ENCODE measurements at regions not wholly inside any gene's neighbourhood (a gene's known extent, or its start where the extent isn't known, plus 50 kb on each side); places are given as distances from the start of the nearest gene placed in this dataset.

DNA sequence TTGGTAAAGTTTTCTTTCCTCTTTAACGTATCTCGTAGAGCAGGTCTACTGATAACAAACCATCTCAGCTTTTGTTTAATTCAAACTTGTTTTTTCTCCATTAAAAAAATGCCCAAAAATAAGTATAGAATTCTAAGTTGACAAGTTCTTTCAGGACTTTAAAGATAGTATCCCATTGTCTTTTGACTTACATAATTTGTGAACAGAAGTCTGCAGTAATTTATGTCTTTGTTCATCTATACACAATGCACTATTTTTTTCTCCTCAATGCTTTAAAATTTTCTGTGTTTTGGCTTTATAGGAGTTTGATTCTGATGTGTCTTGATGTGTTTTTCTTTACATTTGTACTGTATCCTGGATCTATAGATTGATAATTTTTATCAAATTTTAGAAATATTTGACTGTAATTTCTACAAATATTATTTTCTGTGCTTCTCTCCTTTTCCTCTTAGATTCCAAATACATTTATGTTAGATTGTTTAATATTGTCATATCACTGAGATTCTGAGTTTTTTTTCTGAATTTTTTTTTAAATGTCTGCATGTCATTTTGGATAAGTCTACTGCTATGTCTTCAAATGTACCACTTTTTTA is 143.3 kb downstream of the FTCDNL1 start:
- no peak overlapping the region for H3K27ac Mint-ChIP-seq (ENCODE audit: low read depth, unreplicated experiment)
- no peak for TF ChIP-seq CTCF (IDR thresholded peaks at IDR 0.05; ENCODE audit: unreplicated experiment)
- peaks cover 15% of the 10 kb centered on the region for H3K9me3 Mint-ChIP-seq (ENCODE audit: unreplicated experiment)
- intact Hi-C loops (cut with micrococcal nuclease), result no loop called here
- BruUV-seq (replicated peaks), result no TSS peak
- POLR2A ChIA-PET, result no interaction called here
- no peaks in the 10 kb centered on the region for H3K4me1 Mint-ChIP-seq (ENCODE audit: insufficient read depth, unreplicated experiment)
- no peak overlapping the region for H3K4me3 Mint-ChIP-seq (ENCODE audit: unreplicated experiment)
- no peaks in the 10 kb centered on the region for H3K36me3 Mint-ChIP-seq (ENCODE audit: insufficient read depth, unreplicated experiment)
- DNase-seq (ENCODE audit: unreplicated experiment), result no peak
- peaks cover 19% of the 10 kb centered on the region for H3K27me3 Mint-ChIP-seq (ENCODE audit: insufficient read depth, unreplicated experiment)
- CTCF ChIA-PET, result interaction anchor here (1.8 to 6.6 kb wide), 2 partner anchors 31 to 32 kb away, joined by 15 to 141 read pairs; no protein-coding TSS in a partner anchor

- no peak for TF ChIP-seq CTCF (IDR thresholded peaks at IDR 0.05; ENCODE audit: unreplicated experiment)
- CTCF ChIA-PET, result interaction anchor here (0.6 to 6.6 kb wide), 12 partner anchors 10 to 235 kb away, joined by 3 to 141 read pairs (median 6); no protein-coding TSS in a partner anchor
- no peaks in the 10 kb centered on the region for H3K4me1 Mint-ChIP-seq (ENCODE audit: insufficient read depth, unreplicated experiment)
- intact Hi-C loops (cut with micrococcal nuclease), result no loop called here
- H3K36me3 Mint-ChIP-seq (ENCODE audit: insufficient read depth, unreplicated experiment), result no peaks in the 10 kb centered on the region
- H3K4me3 Mint-ChIP-seq (ENCODE audit: unreplicated experiment), result no peak overlapping the region
- no TSS peak for BruUV-seq (replicated peaks)
- DNase-seq (ENCODE audit: unreplicated experiment), result no peak
- no peak overlapping the region for H3K27ac Mint-ChIP-seq (ENCODE audit: low read depth, unreplicated experiment)
- POLR2A ChIA-PET, result no interaction called here
- H3K9me3 Mint-ChIP-seq (ENCODE audit: unreplicated experiment), result peaks cover 15% of the 10 kb centered on the region
- peaks cover 12% of the 10 kb centered on the region for H3K27me3 Mint-ChIP-seq (ENCODE audit: insufficient read depth, unreplicated experiment)
Measured at GRCh38 chr2:199705538-199705937, 145.5 kb downstream of the FTCDNL1 start.

- POLR2A ChIA-PET, result interaction anchor here (0.7 kb wide), 1 partner anchor 24 kb away, joined by 3 read pairs; no protein-coding TSS in a partner anchor
Measured at GRCh38 chr2:199704358-199705238, 146.4 kb downstream of the FTCDNL1 start.

More at GRCh38 chr2:199704358-199705238, 146.4 kb downstream of the FTCDNL1 start:
- peak; percentile 66 for DNase-seq (ENCODE audit: unreplicated experiment)
- no peak overlapping the region for H3K27ac Mint-ChIP-seq (ENCODE audit: low read depth, unreplicated experiment)
- BruUV-seq (replicated peaks), result no TSS peak
- H3K9me3 Mint-ChIP-seq (ENCODE audit: unreplicated experiment), result peaks cover 14% of the 10 kb centered on the region
- no peaks in the 10 kb centered on the region for H3K36me3 Mint-ChIP-seq (ENCODE audit: insufficient read depth, unreplicated experiment)
- no peaks in the 10 kb centered on the region for H3K4me1 Mint-ChIP-seq (ENCODE audit: insufficient read depth, unreplicated experiment)
- TF ChIP-seq CTCF (IDR thresholded peaks at IDR 0.05; ENCODE audit: unreplicated experiment), result peak; percentile 78
- H3K27me3 Mint-ChIP-seq (ENCODE audit: insufficient read depth, unreplicated experiment), result peaks cover 17% of the 10 kb centered on the region
- intact Hi-C loops (cut with micrococcal nuclease), result loop anchor here (1.0 kb wide), 3 partner anchors 35 to 236 kb away; no protein-coding TSS in a partner anchor
- CTCF ChIA-PET, result interaction anchor here (0.6 to 6.6 kb wide), 26 partner anchors 8 to 1393 kb away, joined by 3 to 141 read pairs (median 4); no protein-coding TSS in a partner anchor
- no peak overlapping the region for H3K4me3 Mint-ChIP-seq (ENCODE audit: unreplicated experiment)
